ENCODE measurements at regions not wholly inside any gene's neighbourhood (a gene's known extent, or its start where the extent isn't known, plus 50 kb on each side); places are given as distances from the start of the nearest gene placed in this dataset.

GRCh38 chr2:153739394-153739793 lies 132.3 kb upstream of the GALNT13 start:
- TF ChIP-seq RB1 (IDR thresholded peaks at IDR 0.05; ENCODE audit: borderline replicate concordance) (no peak), POLR2A (IDR thresholded peaks at IDR 0.05; ENCODE audit: low read depth, low read length) (no peak), TCF12 (IDR thresholded peaks at IDR 0.05; ENCODE audit: low read depth, low read length) (no peak), SPI1 (IDR thresholded peaks at IDR 0.05; ENCODE audit: borderline replicate concordance, insufficient read depth, low read depth, low read length) (no peak), POLR2AphosphoS5 (IDR thresholded peaks at IDR 0.05; ENCODE audit: low read length) (no peak), NKRF (conservative IDR thresholded peaks at IDR 0.05) (no peak), HDGF (IDR thresholded peaks at IDR 0.05) (no peak), GABPA (IDR thresholded peaks at IDR 0.05; ENCODE audit: low read depth) (no peak), PAX5 (IDR thresholded peaks at IDR 0.05; ENCODE audit: borderline replicate concordance, low read depth, low read length) (no peak), ATF7 (IDR thresholded peaks at IDR 0.05; ENCODE audit: low read depth) (no peak)
- TF ChIP-seq, protein P1, sequence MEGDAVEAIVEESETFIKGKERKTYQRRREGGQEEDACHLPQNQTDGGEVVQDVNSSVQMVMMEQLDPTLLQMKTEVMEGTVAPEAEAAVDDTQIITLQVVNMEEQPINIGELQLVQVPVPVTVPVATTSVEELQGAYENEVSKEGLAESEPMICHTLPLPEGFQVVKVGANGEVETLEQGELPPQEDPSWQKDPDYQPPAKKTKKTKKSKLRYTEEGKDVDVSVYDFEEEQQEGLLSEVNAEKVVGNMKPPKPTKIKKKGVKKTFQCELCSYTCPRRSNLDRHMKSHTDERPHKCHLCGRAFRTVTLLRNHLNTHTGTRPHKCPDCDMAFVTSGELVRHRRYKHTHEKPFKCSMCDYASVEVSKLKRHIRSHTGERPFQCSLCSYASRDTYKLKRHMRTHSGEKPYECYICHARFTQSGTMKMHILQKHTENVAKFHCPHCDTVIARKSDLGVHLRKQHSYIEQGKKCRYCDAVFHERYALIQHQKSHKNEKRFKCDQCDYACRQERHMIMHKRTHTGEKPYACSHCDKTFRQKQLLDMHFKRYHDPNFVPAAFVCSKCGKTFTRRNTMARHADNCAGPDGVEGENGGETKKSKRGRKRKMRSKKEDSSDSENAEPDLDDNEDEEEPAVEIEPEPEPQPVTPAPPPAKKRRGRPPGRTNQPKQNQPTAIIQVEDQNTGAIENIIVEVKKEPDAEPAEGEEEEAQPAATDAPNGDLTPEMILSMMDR (IDR thresholded peaks at IDR 0.05 in 2 of 3, conservative IDR thresholded peaks at IDR 0.05 in 1 of 3; ENCODE audit: control insufficient read depth in 2 of 3, extremely low read depth in 1 of 3, insufficient read depth in 1 of 3, low read depth in 3 of 3, low read length in 3 of 3): no peak
